SH-SY5Y (cell line): ENCODE measurements at regions not wholly inside any gene's neighbourhood (a gene's known extent, or its start where the extent isn't known, plus 50 kb on each side); places are given as distances from the start of the nearest gene placed in this dataset.
A peak's percentile ranks its signal among the peaks of the same experiment; 100 is the strongest.

ENCODE experiments used
- GATA2 ChIP-seq: IDR thresholded peaks from 2 replicates; pipeline ENCODE4 v1.6.1; 2011; ENCODE audit warnings: mild to moderate bottlenecking, low read depth, low read length
- GATA3 ChIP-seq: IDR thresholded peaks from 2 replicates; pipeline ENCODE4 v1.6.1; 2011; ENCODE audit warnings: low read depth, mild to moderate bottlenecking, low read length, moderate library complexity

DNA sequence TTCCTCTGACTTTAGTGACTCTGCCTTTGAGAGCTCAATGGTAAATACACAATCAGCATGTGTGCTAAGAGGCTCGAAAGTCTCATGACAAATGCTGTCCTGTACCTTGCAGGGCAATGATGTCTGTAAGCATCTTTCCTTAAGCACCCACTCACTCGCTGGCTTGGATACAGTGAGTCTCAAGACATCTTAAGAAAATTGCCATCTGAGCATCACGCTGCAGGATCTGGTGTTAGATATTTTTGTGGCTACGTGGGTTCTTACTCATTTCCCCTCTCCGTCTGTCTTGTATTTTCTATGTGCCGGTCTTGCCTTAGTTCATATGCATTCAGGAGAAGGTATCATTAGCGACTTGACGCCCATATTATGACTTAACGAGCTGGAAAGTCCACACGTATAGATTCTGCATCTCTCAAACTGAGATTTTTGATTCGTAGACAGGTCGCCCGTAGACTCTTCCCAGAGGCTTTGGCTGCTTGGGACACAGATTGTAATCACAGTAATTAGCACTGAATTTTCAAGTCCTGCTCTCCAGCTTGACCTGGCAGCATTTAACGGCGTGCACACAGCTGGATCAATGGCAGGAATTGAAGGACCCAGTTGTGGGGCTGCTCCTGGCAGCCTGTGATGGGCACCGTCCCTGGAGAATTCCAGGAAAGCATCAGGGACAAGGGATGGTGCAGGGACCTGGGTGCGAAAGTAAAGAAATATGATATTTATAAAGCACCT is 231.2 kb downstream of the ZIC5 start:
- TF ChIP-seq GATA2 (peak; percentile 57), GATA3 (no peak)
